ENCODE measurements at regions not wholly inside any gene's neighbourhood (a gene's known extent, or its start where the extent isn't known, plus 50 kb on each side); places are given as distances from the start of the nearest gene placed in this dataset.
"Not testable (repeated sequence)": the region's sequence is repeated elsewhere in the genome, so short reads cannot be mapped to it uniquely, and the experiment has no call there.

- not testable (repeated sequence) for TF ChIP-seq CTCF (conservative IDR thresholded peaks at IDR 0.05 in 1 of 2, IDR thresholded peaks at IDR 0.05 in 1 of 2; ENCODE audit: extremely low read depth in 1 of 2, insufficient read depth in 1 of 2, low read depth in 1 of 2, low read length in 2 of 2); EZH2 (IDR thresholded peaks at IDR 0.05; ENCODE audit: borderline replicate concordance, low read length)
These were observed 521.3 kb upstream of the ATXN7L3B start for GRCh38 chr12:74016324-74016723.
